ENCODE measurements at regions not wholly inside any gene's neighbourhood (a gene's known extent, or its start where the extent isn't known, plus 50 kb on each side); places are given as distances from the start of the nearest gene placed in this dataset.

GRCh38 chr9:134235366-134235765 is 71.0 kb upstream of the RNU6ATAC start:
- H3K4me3 ChIP-seq (replicated peaks; ENCODE audit: insufficient read depth, low read length) = no peak overlapping the region
- no peaks in the 10 kb centered on the region for H3K27me3 ChIP-seq (ENCODE audit: insufficient read depth, poor library complexity, severe bottlenecking)
- no peak for DNase-seq (ENCODE audit: low read depth in 1 of 2, low spot score in 1 of 2)
- TF ChIP-seq POLR2AphosphoS5 (IDR thresholded peaks at IDR 0.05; ENCODE audit: low read depth) (no peak), GABPA (IDR thresholded peaks at IDR 0.05; ENCODE audit: low read depth) (no peak), REST (IDR thresholded peaks at IDR 0.05; ENCODE audit: insufficient replicate concordance, low read depth) (no peak), CTCF (IDR thresholded peaks at IDR 0.05; ENCODE audit: insufficient read depth, low read length) (no peak), SPI1 (IDR thresholded peaks at IDR 0.05; ENCODE audit: borderline replicate concordance, low read depth) (no peak)
- H3K27ac ChIP-seq (replicated peaks) = no peak overlapping the region

- no peak for DNase-seq (ENCODE audit: low read depth in 1 of 2, low spot score in 1 of 2)
- Histone ChIP-seq H3K27me3 (ENCODE audit: insufficient read depth, poor library complexity, severe bottlenecking) (no peaks in the 10 kb centered on the region), H3K4me3 (replicated peaks; ENCODE audit: insufficient read depth, low read length) (no peak overlapping the region), H3K27ac (replicated peaks) (no peak overlapping the region)
- TF ChIP-seq CTCF (IDR thresholded peaks at IDR 0.05; ENCODE audit: insufficient read depth, low read length) (no peak), SPI1 (IDR thresholded peaks at IDR 0.05; ENCODE audit: borderline replicate concordance, low read depth) (no peak), GABPA (IDR thresholded peaks at IDR 0.05; ENCODE audit: low read depth) (no peak), REST (IDR thresholded peaks at IDR 0.05; ENCODE audit: insufficient replicate concordance, low read depth) (no peak)
Measured at GRCh38 chr9:134236001-134236421, 71.6 kb upstream of the RNU6ATAC start.

- no peak for DNase-seq (ENCODE audit: low read depth in 1 of 2, low spot score in 1 of 2)
- no peak overlapping the region for H3K4me3 ChIP-seq (replicated peaks; ENCODE audit: insufficient read depth, low read length)
- no peak overlapping the region for H3K27ac ChIP-seq (replicated peaks)
- TF ChIP-seq CTCF (IDR thresholded peaks at IDR 0.05; ENCODE audit: insufficient read depth, low read length) (no peak), SPI1 (IDR thresholded peaks at IDR 0.05; ENCODE audit: borderline replicate concordance, low read depth) (no peak), REST (IDR thresholded peaks at IDR 0.05; ENCODE audit: insufficient replicate concordance, low read depth) (no peak), GABPA (IDR thresholded peaks at IDR 0.05; ENCODE audit: low read depth) (no peak), POLR2AphosphoS5 (IDR thresholded peaks at IDR 0.05; ENCODE audit: low read depth) (no peak)
- no peaks in the 10 kb centered on the region for H3K27me3 ChIP-seq (ENCODE audit: insufficient read depth, poor library complexity, severe bottlenecking)
Measured at GRCh38 chr9:134236935-134237629, 72.7 kb upstream of the RNU6ATAC start.

All from HL-60 (cell line).